ENCODE measurements at regions not wholly inside any gene's neighbourhood (a gene's known extent, or its start where the extent isn't known, plus 50 kb on each side); places are given as distances from the start of the nearest gene placed in this dataset.
"Not testable (repeated sequence)": the region's sequence is repeated elsewhere in the genome, so short reads cannot be mapped to it uniquely, and the experiment has no call there.

DNA sequence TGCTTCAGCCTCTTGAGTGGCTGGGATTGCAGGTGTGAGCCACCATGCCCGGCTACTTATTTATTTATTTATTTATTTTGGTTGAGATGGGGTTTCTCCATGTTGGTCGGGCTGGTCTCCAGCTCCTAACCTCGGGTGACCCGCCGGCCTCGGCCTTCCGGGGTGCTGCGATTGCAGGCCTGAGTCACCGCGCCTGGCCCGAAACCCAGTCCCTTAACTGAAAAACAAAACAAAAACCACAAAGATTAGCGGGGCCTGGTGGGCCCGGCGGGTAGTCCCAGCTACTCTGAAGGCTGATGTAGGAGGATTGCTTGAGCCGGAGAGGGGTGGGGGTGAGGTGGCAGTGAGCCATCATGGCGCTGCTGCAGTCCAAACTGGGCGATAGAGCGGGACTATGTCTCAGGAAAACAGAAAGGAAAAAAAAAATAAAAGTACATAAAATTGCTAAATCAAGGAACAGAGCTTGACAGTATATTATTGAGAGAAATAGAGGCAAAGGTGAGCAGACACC lies 75.6 kb upstream of the NIPA1 start:
- TF ChIP-seq CTCF (IDR thresholded peaks at IDR 0.05); EP300 (IDR thresholded peaks at IDR 0.05); POLR2A (IDR thresholded peaks at IDR 0.05; ENCODE audit: low read depth); POLR2AphosphoS5 (IDR thresholded peaks at IDR 0.05): not testable (repeated sequence)
